ENCODE measurements at regions not wholly inside any gene's neighbourhood (a gene's known extent, or its start where the extent isn't known, plus 50 kb on each side); places are given as distances from the start of the nearest gene placed in this dataset.

DNA sequence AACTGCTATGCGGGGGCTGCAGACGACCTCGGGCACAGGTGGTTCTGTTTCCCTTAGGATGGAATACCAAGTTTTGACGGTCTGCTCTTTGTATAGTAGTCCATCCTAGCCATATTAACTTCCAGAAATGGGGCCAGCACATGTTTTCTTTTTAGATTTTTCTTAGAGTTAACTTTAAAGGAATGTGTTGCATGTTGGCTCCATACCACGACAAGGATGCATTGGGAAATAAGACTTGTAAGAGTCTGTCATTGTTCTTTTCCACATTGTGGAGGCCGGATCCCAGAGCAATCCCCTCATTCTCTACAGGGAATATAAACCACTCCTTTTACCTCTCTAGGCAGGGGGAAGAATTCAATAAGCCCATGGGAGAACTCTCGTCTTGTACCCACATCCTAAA, 87.1 kb upstream of the PLSCR4 start:
- ChIA-PET POLR2A (no interaction called here), CTCF (no interaction called here)
- DNase-seq (ENCODE audit: extremely low spot score): no peak
- TF ChIP-seq, protein P1, sequence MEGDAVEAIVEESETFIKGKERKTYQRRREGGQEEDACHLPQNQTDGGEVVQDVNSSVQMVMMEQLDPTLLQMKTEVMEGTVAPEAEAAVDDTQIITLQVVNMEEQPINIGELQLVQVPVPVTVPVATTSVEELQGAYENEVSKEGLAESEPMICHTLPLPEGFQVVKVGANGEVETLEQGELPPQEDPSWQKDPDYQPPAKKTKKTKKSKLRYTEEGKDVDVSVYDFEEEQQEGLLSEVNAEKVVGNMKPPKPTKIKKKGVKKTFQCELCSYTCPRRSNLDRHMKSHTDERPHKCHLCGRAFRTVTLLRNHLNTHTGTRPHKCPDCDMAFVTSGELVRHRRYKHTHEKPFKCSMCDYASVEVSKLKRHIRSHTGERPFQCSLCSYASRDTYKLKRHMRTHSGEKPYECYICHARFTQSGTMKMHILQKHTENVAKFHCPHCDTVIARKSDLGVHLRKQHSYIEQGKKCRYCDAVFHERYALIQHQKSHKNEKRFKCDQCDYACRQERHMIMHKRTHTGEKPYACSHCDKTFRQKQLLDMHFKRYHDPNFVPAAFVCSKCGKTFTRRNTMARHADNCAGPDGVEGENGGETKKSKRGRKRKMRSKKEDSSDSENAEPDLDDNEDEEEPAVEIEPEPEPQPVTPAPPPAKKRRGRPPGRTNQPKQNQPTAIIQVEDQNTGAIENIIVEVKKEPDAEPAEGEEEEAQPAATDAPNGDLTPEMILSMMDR (IDR thresholded peaks at IDR 0.05; ENCODE audit: control extremely low read depth, extremely low read depth, low read depth, missing control alignments): no peak

DNA sequence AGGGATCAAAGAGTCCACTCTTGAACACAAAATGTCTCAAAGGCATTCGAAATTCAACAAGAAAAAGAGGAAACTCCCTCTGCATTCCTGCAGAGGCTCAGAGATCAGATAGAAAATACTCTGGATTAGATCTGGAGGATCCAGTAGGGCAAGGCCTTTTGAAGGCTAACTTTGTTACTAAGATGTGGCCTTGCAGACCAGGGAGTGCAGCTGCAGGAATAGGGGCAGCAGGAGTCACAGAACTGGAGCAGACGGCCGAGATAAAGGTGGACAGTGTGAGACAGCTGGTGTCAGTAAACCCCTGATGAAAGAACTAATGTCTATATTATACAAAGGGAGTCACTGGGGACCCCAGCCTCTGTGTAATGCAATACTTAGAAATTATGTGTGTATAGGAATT, 84.5 kb upstream of the PLSCR4 start:
- ChIA-PET CTCF (interaction anchor here (1.9 kb wide), 1 partner anchor 8 kb away, joined by 7 read pairs; no protein-coding TSS in a partner anchor), POLR2A (no interaction called here)
- TF ChIP-seq, protein P1 (IDR thresholded peaks at IDR 0.05; ENCODE audit: control extremely low read depth, extremely low read depth, low read depth, missing control alignments): no peak
- no peak for DNase-seq (ENCODE audit: extremely low spot score)

DNA sequence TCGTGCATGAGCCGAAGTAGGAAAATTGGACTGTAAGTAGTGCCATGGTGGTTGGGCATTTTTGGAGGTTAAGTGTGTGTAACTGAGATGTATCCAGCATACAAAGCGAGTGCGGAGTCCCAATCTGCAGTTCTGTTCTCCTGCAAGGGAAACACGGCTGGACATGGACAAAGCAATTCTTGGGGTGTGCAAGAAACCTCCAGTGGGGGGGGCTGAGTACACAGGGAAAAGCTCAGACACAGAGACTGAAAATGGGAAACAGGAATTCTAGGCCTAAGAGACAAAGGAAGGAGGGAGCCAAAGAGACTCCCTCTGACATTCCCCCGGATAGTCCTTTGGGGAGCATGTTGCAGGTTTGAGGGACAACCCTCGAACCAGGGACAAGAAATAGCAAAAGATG, 83.2 kb upstream of the PLSCR4 start:
- ChIA-PET POLR2A (no interaction called here), CTCF (no interaction called here)
- TF ChIP-seq, protein P1 (IDR thresholded peaks at IDR 0.05; ENCODE audit: control extremely low read depth, extremely low read depth, low read depth, missing control alignments): peak; percentile 14
- no peak for DNase-seq (ENCODE audit: extremely low spot score)

DNA sequence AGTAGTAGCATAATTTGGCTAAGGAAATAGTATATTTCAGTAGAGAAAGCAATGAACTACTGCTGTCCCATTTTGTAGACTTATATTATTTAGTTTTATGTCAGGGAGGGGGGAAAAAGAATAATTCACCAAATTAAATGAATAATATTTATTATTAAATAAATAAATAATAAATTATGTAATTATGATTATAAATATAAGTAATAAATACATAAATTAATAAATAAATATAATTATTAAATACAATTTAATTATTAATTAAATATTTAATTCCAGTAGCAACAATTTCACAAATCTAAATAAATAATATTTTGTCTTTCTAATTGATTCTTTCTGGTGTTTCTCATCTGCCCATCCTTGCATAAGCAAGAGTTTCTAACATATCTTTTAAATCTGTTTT, 81.1 kb upstream of the PLSCR4 start:
- ChIA-PET CTCF (no interaction called here), POLR2A (no interaction called here)
- TF ChIP-seq, protein P1 (IDR thresholded peaks at IDR 0.05; ENCODE audit: control extremely low read depth, extremely low read depth, low read depth, missing control alignments): no peak
- no peak for DNase-seq (ENCODE audit: extremely low spot score)

DNA sequence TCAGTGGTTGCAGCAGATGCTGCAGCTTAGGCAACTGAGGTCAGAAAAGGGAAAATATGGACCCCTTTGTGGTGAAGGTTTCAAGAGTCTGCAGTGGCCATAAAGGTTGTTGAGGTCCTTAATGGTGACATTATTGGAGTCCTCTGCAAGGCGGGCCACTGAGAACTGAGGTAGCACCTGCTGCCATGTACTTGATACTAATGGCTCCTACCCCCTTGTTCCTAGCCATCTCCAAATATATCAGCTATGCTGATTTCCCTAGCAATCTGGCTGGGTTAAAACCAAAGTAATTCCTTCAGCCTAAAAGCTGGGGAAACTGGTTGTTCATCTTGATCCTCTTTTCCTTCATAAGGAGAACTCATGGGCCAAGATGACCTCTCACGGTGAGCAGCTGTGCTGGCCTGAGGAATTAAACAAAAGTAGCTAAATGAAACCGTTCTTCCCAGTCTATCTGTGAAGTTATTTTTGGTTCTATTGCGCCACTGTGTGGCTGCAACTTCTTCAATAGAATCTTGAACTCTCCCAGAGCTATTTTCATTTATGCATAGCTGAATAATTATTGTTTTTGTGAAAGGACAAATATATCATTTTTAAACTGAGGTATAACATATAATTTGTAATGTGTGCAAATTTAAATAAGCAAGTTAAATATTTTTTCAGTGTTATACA, 76.1 kb upstream of the PLSCR4 start:
- CTCF ChIA-PET: interaction anchor here (1.1 to 2.1 kb wide), 6 partner anchors 9 to 262 kb away, joined by 3 to 19 read pairs (median 6); no protein-coding TSS in a partner anchor
- POLR2A ChIA-PET: no interaction called here
- TF ChIP-seq, protein P1 (IDR thresholded peaks at IDR 0.05; ENCODE audit: control extremely low read depth, extremely low read depth, low read depth, missing control alignments): no peak
- no peak for DNase-seq (ENCODE audit: extremely low spot score)

DNA sequence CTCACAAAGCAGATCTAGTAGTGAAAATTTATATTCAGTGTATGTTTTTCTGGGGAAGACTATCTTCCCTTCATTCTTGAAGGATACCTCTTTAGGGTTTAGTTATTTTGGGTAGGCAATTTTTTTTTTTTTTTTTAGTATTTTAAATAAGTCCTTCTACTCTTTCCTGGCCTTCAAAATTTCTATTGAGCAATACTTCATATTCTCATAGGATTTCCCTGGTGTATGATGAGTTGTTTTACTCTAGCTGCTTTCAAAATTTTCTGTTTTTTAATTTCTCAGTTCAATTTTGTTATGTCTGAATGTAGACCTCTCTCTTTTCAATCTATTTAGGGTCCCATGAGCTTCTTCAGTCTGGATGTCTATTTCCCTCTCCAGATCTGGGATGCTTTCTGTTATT, 74.3 kb upstream of the PLSCR4 start:
- CTCF ChIA-PET: no interaction called here
- POLR2A ChIA-PET: no interaction called here

More for the DNA sequence above, 74.3 kb upstream of the PLSCR4 start:
- no peak for DNase-seq (ENCODE audit: extremely low spot score)
- TF ChIP-seq, protein P1 (IDR thresholded peaks at IDR 0.05; ENCODE audit: control extremely low read depth, extremely low read depth, low read depth, missing control alignments): no peak

All from GM10248 (cell line).